ENCODE measurements at regions not wholly inside any gene's neighbourhood (a gene's known extent, or its start where the extent isn't known, plus 50 kb on each side); places are given as distances from the start of the nearest gene placed in this dataset.

DNA sequence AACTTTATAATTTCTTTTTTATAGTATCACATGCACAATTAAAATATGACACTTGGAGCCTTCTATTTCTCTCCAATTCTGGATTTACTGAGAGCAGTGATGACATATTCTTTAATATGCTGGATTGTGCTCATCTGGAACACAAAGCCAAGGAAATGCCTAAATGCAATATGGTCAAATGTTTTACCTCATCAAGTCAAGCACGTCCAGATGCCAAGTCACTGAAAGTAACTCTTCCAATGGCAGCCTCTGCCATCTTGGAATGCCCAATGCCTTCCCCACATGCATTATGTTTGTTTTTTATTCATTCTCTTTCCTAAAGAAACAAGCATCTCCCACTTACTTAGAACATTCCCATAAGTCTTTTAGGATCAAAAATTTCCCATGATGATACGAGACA lies 189.8 kb downstream of the TMX3 start:
- TF ChIP-seq, protein P1, sequence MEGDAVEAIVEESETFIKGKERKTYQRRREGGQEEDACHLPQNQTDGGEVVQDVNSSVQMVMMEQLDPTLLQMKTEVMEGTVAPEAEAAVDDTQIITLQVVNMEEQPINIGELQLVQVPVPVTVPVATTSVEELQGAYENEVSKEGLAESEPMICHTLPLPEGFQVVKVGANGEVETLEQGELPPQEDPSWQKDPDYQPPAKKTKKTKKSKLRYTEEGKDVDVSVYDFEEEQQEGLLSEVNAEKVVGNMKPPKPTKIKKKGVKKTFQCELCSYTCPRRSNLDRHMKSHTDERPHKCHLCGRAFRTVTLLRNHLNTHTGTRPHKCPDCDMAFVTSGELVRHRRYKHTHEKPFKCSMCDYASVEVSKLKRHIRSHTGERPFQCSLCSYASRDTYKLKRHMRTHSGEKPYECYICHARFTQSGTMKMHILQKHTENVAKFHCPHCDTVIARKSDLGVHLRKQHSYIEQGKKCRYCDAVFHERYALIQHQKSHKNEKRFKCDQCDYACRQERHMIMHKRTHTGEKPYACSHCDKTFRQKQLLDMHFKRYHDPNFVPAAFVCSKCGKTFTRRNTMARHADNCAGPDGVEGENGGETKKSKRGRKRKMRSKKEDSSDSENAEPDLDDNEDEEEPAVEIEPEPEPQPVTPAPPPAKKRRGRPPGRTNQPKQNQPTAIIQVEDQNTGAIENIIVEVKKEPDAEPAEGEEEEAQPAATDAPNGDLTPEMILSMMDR (IDR thresholded peaks at IDR 0.05): no peak
- no peak for TF ChIP-seq POLR2A (IDR thresholded peaks at IDR 0.05)

Data from Peyer's patch (tissue), 4 donors.